ENCODE measurements at regions not wholly inside any gene's neighbourhood (a gene's known extent, or its start where the extent isn't known, plus 50 kb on each side); places are given as distances from the start of the nearest gene placed in this dataset.
"Not testable (repeated sequence)": the region's sequence is repeated elsewhere in the genome, so short reads cannot be mapped to it uniquely, and the experiment has no call there.

GRCh38 chr12:30164382-30165318 is 380.9 kb upstream of the TMTC1 start:
- no peak for DNase-seq (ENCODE audit: insufficient read length, low spot score)
- FAIRE-seq: no peak

DNA sequence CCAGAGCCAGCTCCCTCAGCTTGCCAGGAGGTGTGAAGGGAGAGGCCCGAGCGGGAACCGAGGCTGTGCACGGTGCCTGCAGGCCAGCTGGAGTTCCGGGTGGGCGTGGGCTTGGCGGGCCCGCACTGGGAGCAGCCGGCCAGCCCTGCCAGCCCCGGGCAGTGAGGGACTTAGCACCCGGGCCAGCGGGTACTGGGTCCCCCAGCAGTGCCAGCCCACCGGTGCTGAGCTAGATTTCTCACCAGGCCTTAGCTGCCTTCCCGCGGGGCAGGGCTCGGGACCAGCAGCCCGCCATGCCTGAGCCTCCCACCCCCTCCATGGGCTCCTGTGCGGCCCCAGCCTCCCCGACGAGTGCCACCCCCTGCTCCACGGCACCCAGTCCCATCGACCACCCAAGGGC is 373.1 kb upstream of the TMTC1 start:
- not testable (repeated sequence) for DNase-seq (ENCODE audit: insufficient read length, low spot score); FAIRE-seq

More at GRCh38 chr12:30164382-30165318, 380.9 kb upstream of the TMTC1 start:
- TF ChIP-seq, protein P1, sequence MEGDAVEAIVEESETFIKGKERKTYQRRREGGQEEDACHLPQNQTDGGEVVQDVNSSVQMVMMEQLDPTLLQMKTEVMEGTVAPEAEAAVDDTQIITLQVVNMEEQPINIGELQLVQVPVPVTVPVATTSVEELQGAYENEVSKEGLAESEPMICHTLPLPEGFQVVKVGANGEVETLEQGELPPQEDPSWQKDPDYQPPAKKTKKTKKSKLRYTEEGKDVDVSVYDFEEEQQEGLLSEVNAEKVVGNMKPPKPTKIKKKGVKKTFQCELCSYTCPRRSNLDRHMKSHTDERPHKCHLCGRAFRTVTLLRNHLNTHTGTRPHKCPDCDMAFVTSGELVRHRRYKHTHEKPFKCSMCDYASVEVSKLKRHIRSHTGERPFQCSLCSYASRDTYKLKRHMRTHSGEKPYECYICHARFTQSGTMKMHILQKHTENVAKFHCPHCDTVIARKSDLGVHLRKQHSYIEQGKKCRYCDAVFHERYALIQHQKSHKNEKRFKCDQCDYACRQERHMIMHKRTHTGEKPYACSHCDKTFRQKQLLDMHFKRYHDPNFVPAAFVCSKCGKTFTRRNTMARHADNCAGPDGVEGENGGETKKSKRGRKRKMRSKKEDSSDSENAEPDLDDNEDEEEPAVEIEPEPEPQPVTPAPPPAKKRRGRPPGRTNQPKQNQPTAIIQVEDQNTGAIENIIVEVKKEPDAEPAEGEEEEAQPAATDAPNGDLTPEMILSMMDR (IDR thresholded peaks at IDR 0.05; ENCODE audit: insufficient read depth, missing control alignments): no peak

DNA sequence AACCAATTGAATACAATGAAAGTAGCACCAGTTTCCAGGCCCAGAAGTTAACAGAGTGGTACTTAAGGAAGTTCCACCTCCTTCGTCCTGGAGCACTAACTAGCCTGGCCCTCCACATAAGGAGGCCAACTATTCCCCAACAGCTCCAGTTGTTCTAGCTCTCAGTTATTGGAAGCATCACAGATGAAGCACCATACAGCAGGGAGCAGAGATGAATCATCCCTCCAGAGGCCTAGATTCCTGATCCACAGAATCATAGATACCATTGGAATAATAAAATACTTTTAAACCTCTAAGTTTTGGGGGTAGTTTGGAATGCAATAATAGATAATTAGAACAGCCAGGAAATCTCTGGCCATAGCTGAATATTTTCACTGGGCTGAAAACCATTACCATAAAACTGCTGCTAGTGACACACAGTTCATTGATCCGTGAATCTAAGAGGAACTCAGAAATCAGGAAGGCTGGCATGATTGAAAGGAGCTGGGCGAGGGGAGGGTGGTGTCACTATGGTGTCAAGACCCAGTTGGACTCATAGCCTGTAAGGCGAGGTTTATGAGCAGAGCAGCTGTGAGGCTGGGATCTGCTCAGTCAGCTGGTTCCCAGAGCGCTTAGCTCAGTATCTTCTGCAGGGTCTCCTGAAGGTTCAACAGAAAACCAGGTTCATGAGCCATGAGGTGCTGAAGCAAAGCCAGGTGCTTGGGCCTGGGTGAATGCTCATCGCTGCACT is 371.4 kb upstream of the TMTC1 start:
- TF ChIP-seq, protein P1 (IDR thresholded peaks at IDR 0.05; ENCODE audit: insufficient read depth, missing control alignments): no peak
- no peak for DNase-seq (ENCODE audit: insufficient read length, low spot score)
- FAIRE-seq: no peak

DNA sequence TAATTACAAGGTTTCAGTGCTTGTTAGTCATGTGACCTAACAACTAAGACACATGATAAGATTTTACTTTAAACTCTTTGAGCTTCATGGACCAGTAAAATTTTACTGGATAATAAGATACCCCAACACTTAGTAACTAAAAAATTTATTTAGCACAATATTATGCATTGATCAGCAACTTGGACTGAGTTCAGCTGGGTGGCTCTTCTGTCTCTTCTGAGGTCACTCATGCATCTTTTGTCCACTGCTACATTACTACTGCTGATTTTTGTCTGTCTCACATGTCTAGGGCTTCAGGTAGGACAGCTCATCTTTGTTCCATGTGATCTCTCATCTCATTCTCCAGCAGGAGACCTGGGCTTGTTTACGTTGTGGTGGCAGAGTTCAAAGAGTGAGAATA is 370.2 kb upstream of the TMTC1 start:
- DNase-seq (ENCODE audit: insufficient read length, low spot score) (no peak), FAIRE-seq (no peak)
- TF ChIP-seq, protein P1 (IDR thresholded peaks at IDR 0.05; ENCODE audit: insufficient read depth, missing control alignments): no peak

- DNase-seq (ENCODE audit: insufficient read length, low spot score) (no peak), FAIRE-seq (no peak)
- TF ChIP-seq, protein P1 (IDR thresholded peaks at IDR 0.05; ENCODE audit: insufficient read depth, missing control alignments): no peak
Measured at GRCh38 chr12:30152705-30153104, 369.0 kb upstream of the TMTC1 start.

DNA sequence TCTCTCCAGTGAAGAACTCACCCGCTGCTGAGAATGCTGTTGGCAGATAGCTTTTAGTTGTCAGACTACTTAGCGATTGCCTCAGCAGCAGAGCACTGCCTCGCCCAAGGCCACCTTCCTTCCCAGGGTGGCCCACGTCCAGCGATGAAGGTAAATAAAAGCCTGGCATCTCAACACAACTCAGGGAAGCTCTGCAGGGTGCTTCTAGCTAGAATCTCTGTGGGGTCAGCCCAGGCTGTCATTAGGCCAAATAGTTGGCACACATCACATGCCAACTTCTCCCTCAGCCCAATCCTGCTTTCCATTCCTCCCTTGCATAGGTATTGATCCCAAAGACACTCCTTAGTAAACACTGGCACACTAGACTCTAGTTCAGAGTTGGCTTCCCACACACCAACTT is 368.1 kb upstream of the TMTC1 start:
- no peak for DNase-seq (ENCODE audit: insufficient read length, low spot score)
- TF ChIP-seq, protein P1 (IDR thresholded peaks at IDR 0.05; ENCODE audit: insufficient read depth, missing control alignments): no peak
- no peak for FAIRE-seq

- no peak for FAIRE-seq
- no peak for DNase-seq (ENCODE audit: insufficient read length, low spot score)
- TF ChIP-seq, protein P1 (IDR thresholded peaks at IDR 0.05; ENCODE audit: insufficient read depth, missing control alignments): no peak
Measured at GRCh38 chr12:30146561-30146960, 362.8 kb upstream of the TMTC1 start.
